ENCODE measurements at regions not wholly inside any gene's neighbourhood (a gene's known extent, or its start where the extent isn't known, plus 50 kb on each side); places are given as distances from the start of the nearest gene placed in this dataset.

- Histone ChIP-seq H3K27ac (ENCODE audit: control insufficient read depth, insufficient read depth, low read length) (no peak overlapping the region), H3K27me3 (ENCODE audit: control insufficient read depth, extremely low read depth, insufficient read depth, low read length) (no peaks in the 10 kb centered on the region), H3K4me2 (ENCODE audit: control insufficient read depth, extremely low read depth, insufficient read depth, low read depth, low read length) (no peak overlapping the region), H3K9me3 (ENCODE audit: control insufficient read depth, low read depth, low read length) (no peaks in the 10 kb centered on the region), H4K20me1 (ENCODE audit: control insufficient read depth, extremely low read depth, insufficient read depth, low read length) (no peaks in the 10 kb centered on the region), H3K4me1 (ENCODE audit: control insufficient read depth, extremely low read depth, insufficient read depth, low read length) (peaks cover 3% of the 10 kb centered on the region), H3K36me3 (ENCODE audit: control insufficient read depth in 2 of 2, extremely low read depth in 1 of 2, insufficient read depth in 2 of 2, low read length in 2 of 2) (no peaks in the 10 kb centered on the region), H3K9ac (ENCODE audit: control insufficient read depth, extremely low read depth, insufficient read depth, low read length) (no peak overlapping the region), H3K4me3 (ENCODE audit: control insufficient read depth in 2 of 3, extremely low read depth in 1 of 3, insufficient read depth in 2 of 3, low read depth in 1 of 3, low read length in 3 of 3) (no peak overlapping the region), H3K9me1 (ENCODE audit: control insufficient read depth, extremely low read depth, insufficient read depth, low read length) (no peaks in the 10 kb centered on the region), H2AFZ (ENCODE audit: control insufficient read depth, low read length) (no peak overlapping the region), H3K79me2 (ENCODE audit: control insufficient read depth, insufficient read depth, low read length) (no peaks in the 10 kb centered on the region)
- no peak for TF ChIP-seq CTCF (optimal IDR thresholded peaks at IDR 0.05 in 1 of 3, IDR thresholded peaks at IDR 0.05 in 1 of 3, conservative IDR thresholded peaks at IDR 0.05 in 1 of 3; ENCODE audit: extremely low read depth in 1 of 3, insufficient read depth in 2 of 3, low read length in 3 of 3)
- TF ChIP-seq EZH2 (IDR thresholded peaks at IDR 0.05; ENCODE audit: low read length), result no peak
- DNase-seq (ENCODE audit: low read depth, low spot score) (no peak), FAIRE-seq (no peak)
- dilution Hi-C loops (cut with MboI; ENCODE audit: extremely low pct_ligation_motif_present, low sequenced_read_pairs), result no loop called here
These were observed 95.1 kb upstream of the DAPK1 start for GRCh38 chr9:87402537-87402936.

GRCh38 chr9:87405677-87406542 lies 91.8 kb upstream of the DAPK1 start:
- Histone ChIP-seq H3K79me2 (ENCODE audit: control insufficient read depth, insufficient read depth, low read length) (no peaks in the 10 kb centered on the region), H3K27me3 (ENCODE audit: control insufficient read depth, extremely low read depth, insufficient read depth, low read length) (no peaks in the 10 kb centered on the region), H3K9me3 (ENCODE audit: control insufficient read depth, low read depth, low read length) (no peaks in the 10 kb centered on the region), H3K9ac (ENCODE audit: control insufficient read depth, extremely low read depth, insufficient read depth, low read length) (no peak overlapping the region), H2AFZ (ENCODE audit: control insufficient read depth, low read length) (no peak overlapping the region), H3K4me2 (ENCODE audit: control insufficient read depth, extremely low read depth, insufficient read depth, low read depth, low read length) (no peak overlapping the region), H3K36me3 (ENCODE audit: control insufficient read depth in 2 of 2, extremely low read depth in 1 of 2, insufficient read depth in 2 of 2, low read length in 2 of 2) (no peaks in the 10 kb centered on the region), H3K27ac (ENCODE audit: control insufficient read depth, insufficient read depth, low read length) (no peak overlapping the region), H3K9me1 (ENCODE audit: control insufficient read depth, extremely low read depth, insufficient read depth, low read length) (no peaks in the 10 kb centered on the region), H3K4me1 (ENCODE audit: control insufficient read depth, extremely low read depth, insufficient read depth, low read length) (peaks cover 3% of the 10 kb centered on the region), H4K20me1 (ENCODE audit: control insufficient read depth, extremely low read depth, insufficient read depth, low read length) (no peaks in the 10 kb centered on the region), H3K4me3 (ENCODE audit: control insufficient read depth in 2 of 3, extremely low read depth in 1 of 3, insufficient read depth in 2 of 3, low read depth in 1 of 3, low read length in 3 of 3) (no peak overlapping the region)
- TF ChIP-seq EZH2 (IDR thresholded peaks at IDR 0.05; ENCODE audit: low read length) (no peak), CTCF (optimal IDR thresholded peaks at IDR 0.05 in 1 of 3, IDR thresholded peaks at IDR 0.05 in 1 of 3, conservative IDR thresholded peaks at IDR 0.05 in 1 of 3; ENCODE audit: extremely low read depth in 1 of 3, insufficient read depth in 2 of 3, low read length in 3 of 3) (no peak)
- dilution Hi-C loops (cut with MboI; ENCODE audit: extremely low pct_ligation_motif_present, low sequenced_read_pairs), result no loop called here
- DNase-seq (ENCODE audit: low read depth, low spot score) (no peak), FAIRE-seq (no peak)
